B cell (primary cell): ENCODE measurements at regions not wholly inside any gene's neighbourhood (a gene's known extent, or its start where the extent isn't known, plus 50 kb on each side); places are given as distances from the start of the nearest gene placed in this dataset.
"Not testable (repeated sequence)": the region's sequence is repeated elsewhere in the genome, so short reads cannot be mapped to it uniquely, and the experiment has no call there.

Source experiments
- CTCF ChIP-seq: fragments of 200-600 bp; IDR thresholded peaks from one replicate; pipeline ENCODE4 v1.8.0; 2022; ENCODE audit warnings: antibody characterized with exemption, mild to moderate bottlenecking
- EZH2 ChIP-seq: IDR thresholded peaks from 2 replicates; pipeline ENCODE4 v1.6.1; 2012; ENCODE audit warnings: borderline replicate concordance, low read depth, mild to moderate bottlenecking, moderate library complexity, low read length; ENCODE audit not compliant: insufficient read depth, poor library complexity, severe bottlenecking

GRCh38 chr13:18824678-18825077 lies 356.9 kb downstream of the TUBA3C start:
- TF ChIP-seq CTCF, EZH2: not testable (repeated sequence)
